Esophagus muscularis mucosa (tissue), 4 donors: ENCODE measurements at regions not wholly inside any gene's neighbourhood (a gene's known extent, or its start where the extent isn't known, plus 50 kb on each side); places are given as distances from the start of the nearest gene placed in this dataset.

Source experiments
- DNase-seq: peaks from one replicate; pipeline ENCODE4 v3.0.0-alpha.2; 2017; ENCODE audit errors: extremely low spot score
- H3K27ac ChIP-seq, 4 donors: fragments of 200-600 bp; sonication (generic); replicated peaks in 1 of 4; 1 replicate in 3 of 4; 2 replicates in 1 of 4; pipeline ENCODE4 v1.5.1; 2016 to 2019; ENCODE audit warnings: mild to moderate bottlenecking in 1 of 4
- H3K27me3 ChIP-seq, 4 donors: fragments of 200-600 bp; sonication (generic); one replicate each; pipeline versions ENCODE4 v1.5.1 to v1.6.0; 2016 to 2019
- H3K36me3 ChIP-seq, 4 donors: fragments of 200-600 bp; sonication (generic); one replicate each; pipeline ENCODE4 v1.5.1; 2016 to 2019
- H3K4me1 ChIP-seq, 4 donors: fragments of 200-600 bp; sonication (generic); one replicate each; pipeline ENCODE4 v1.5.1; 2016 to 2019
- H3K4me3 ChIP-seq, 4 donors: fragments of 200-600 bp; sonication (generic); 1 replicate in 2 of 4; 2 replicates in 2 of 4; pipeline ENCODE4 v1.5.1; 2016 to 2019; ENCODE audit warnings: mild to moderate bottlenecking in 4 of 4, moderate library complexity in 1 of 4
- H3K9me3 ChIP-seq, 4 donors: fragments of 200-600 bp; sonication (generic); 1 replicate in 3 of 4; 2 replicates in 1 of 4; pipeline ENCODE4 v1.5.1; 2016 to 2019
- EP300 ChIP-seq: sonication (generic); formaldehyde crosslinking; IDR thresholded peaks from one replicate; pipeline ENCODE4 v1.6.1; 2017; ENCODE audit warnings: antibody characterized with exemption
- POLR2A ChIP-seq: fragments of 450-650 bp; IDR thresholded peaks from one replicate; pipeline ENCODE4 v1.6.1; 2017; ENCODE audit warnings: antibody characterized with exemption, moderate library complexity, mild to moderate bottlenecking, low read depth
- POLR2AphosphoS5 ChIP-seq, 2 donors: sonication (generic); formaldehyde crosslinking; IDR thresholded peaks; one replicate each; pipeline ENCODE4 v1.6.1; 2017; ENCODE audit warnings: antibody characterized with exemption in 2 of 2
- WGBS: methylation state at CpG from one replicate; pipeline ENCODE4 v1.1.5; 2018; 5-methylcytosine and 5-hydroxymethylcytosine counted together
- intact Hi-C: fragments of 100-400 bp; cut with DNase I; formaldehyde crosslinking; loops from one replicate; pipeline ENCODE4 v1.15.1; 2023
- TF ChIP-seq, protein P1 (sequence below), 3 experiments: fragments of 200-600 bp in 2 of 3; fragments of 450-650 bp in 1 of 3; sonication (generic) in 2 of 3; IDR thresholded peaks; one replicate each; pipeline ENCODE4 v1.5.1; 2017 to 2019; ENCODE audit warnings: antibody characterized with exemption in 3 of 3, mild to moderate bottlenecking in 2 of 3, moderate library complexity in 1 of 3

GRCh38 chr13:79194272-79194671, 211.8 kb downstream of the RBM26 start:
- TF ChIP-seq EP300 (no peak), POLR2AphosphoS5 (IDR thresholded peaks at IDR 0.05) (no peak), POLR2A (no peak)
- TF ChIP-seq, protein P1, sequence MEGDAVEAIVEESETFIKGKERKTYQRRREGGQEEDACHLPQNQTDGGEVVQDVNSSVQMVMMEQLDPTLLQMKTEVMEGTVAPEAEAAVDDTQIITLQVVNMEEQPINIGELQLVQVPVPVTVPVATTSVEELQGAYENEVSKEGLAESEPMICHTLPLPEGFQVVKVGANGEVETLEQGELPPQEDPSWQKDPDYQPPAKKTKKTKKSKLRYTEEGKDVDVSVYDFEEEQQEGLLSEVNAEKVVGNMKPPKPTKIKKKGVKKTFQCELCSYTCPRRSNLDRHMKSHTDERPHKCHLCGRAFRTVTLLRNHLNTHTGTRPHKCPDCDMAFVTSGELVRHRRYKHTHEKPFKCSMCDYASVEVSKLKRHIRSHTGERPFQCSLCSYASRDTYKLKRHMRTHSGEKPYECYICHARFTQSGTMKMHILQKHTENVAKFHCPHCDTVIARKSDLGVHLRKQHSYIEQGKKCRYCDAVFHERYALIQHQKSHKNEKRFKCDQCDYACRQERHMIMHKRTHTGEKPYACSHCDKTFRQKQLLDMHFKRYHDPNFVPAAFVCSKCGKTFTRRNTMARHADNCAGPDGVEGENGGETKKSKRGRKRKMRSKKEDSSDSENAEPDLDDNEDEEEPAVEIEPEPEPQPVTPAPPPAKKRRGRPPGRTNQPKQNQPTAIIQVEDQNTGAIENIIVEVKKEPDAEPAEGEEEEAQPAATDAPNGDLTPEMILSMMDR (IDR thresholded peaks at IDR 0.05) = no peak
- H3K9me3 ChIP-seq = no peaks in the 10 kb centered on the region
- WGBS = 82% methylated on average over 3 of the region's 3 CpGs

GRCh38 chr13:79191501-79191900, 214.6 kb downstream of the RBM26 start:
- no peak overlapping the region for H3K4me3 ChIP-seq
- no peak for DNase-seq
- no peaks in the 10 kb centered on the region for H3K4me1 ChIP-seq
- no peak for TF ChIP-seq POLR2AphosphoS5 (IDR thresholded peaks at IDR 0.05)
- H3K27me3 ChIP-seq = no peaks in the 10 kb centered on the region
- intact Hi-C loops = no loop called here
- H3K9me3 ChIP-seq = no peaks in the 10 kb centered on the region
- no peaks in the 10 kb centered on the region for H3K36me3 ChIP-seq
- H3K27ac ChIP-seq = no peak overlapping the region

More at GRCh38 chr13:79194272-79194671, 211.8 kb downstream of the RBM26 start:
- Histone ChIP-seq H3K36me3 (no peaks in the 10 kb centered on the region), H3K4me3 (no peak overlapping the region), H3K27ac (no peak overlapping the region), H3K27me3 (no peaks in the 10 kb centered on the region), H3K4me1 (no peaks in the 10 kb centered on the region)
- intact Hi-C loops = no loop called here
- DNase-seq = no peak

GRCh38 chr13:79190932-79191331, 215.1 kb downstream of the RBM26 start:
- Histone ChIP-seq H3K4me1 (no peaks in the 10 kb centered on the region), H3K27me3 (no peaks in the 10 kb centered on the region), H3K36me3 (no peaks in the 10 kb centered on the region), H3K4me3 (no peak overlapping the region), H3K27ac (no peak overlapping the region), H3K9me3 (no peaks in the 10 kb centered on the region)
- DNase-seq = no peak
- intact Hi-C loops = no loop called here
- WGBS = 68% methylated on average over 2 of the region's 2 CpGs
- TF ChIP-seq POLR2A (no peak), POLR2AphosphoS5 (IDR thresholded peaks at IDR 0.05) (no peak), EP300 (no peak)
- TF ChIP-seq, protein P1 (IDR thresholded peaks at IDR 0.05) = no peak

GRCh38 chr13:79187917-79188690, 218.0 kb downstream of the RBM26 start:
- H3K27ac ChIP-seq = no peak overlapping the region
- H3K36me3 ChIP-seq = no peaks in the 10 kb centered on the region
- H3K4me1 ChIP-seq = no peaks in the 10 kb centered on the region
- DNase-seq = no peak
- no peaks in the 10 kb centered on the region for H3K9me3 ChIP-seq
- intact Hi-C loops = no loop called here
- no peak overlapping the region for H3K4me3 ChIP-seq
- TF ChIP-seq EP300 (no peak), POLR2A (no peak), POLR2AphosphoS5 (IDR thresholded peaks at IDR 0.05) (no peak)
- TF ChIP-seq, protein P1 (IDR thresholded peaks at IDR 0.05) = no peak
- 54% methylated on average over 3 of the region's 3 CpGs for WGBS
- no peaks in the 10 kb centered on the region for H3K27me3 ChIP-seq

- WGBS = 67% methylated on average over 3 of the region's 3 CpGs
- DNase-seq = no peak
- H3K4me1 ChIP-seq = peaks cover 0 to 11% (median 0%) of the 10 kb centered on the region in 4 donors
- TF ChIP-seq EP300 = no peak
- TF ChIP-seq POLR2AphosphoS5 (IDR thresholded peaks at IDR 0.05) = no peak
- no peak for TF ChIP-seq POLR2A
- TF ChIP-seq, protein P1 (IDR thresholded peaks at IDR 0.05) = no peak
- no peaks in the 10 kb centered on the region for H3K9me3 ChIP-seq
- no peaks in the 10 kb centered on the region for H3K27me3 ChIP-seq
- no peak overlapping the region for H3K27ac ChIP-seq
- intact Hi-C loops = no loop called here
- H3K4me3 ChIP-seq = no peak overlapping the region
- H3K36me3 ChIP-seq = no peaks in the 10 kb centered on the region
Observed at GRCh38 chr13:79185580-79185979, 220.5 kb downstream of the RBM26 start.
